Thyroid gland (tissue), 4 donors: ENCODE measurements at regions not wholly inside any gene's neighbourhood (a gene's known extent, or its start where the extent isn't known, plus 50 kb on each side); places are given as distances from the start of the nearest gene placed in this dataset.

Experiments used
- DNase-seq, 2 donors: peaks; one replicate each; pipeline ENCODE4 v3.0.0-alpha.2; 2019
- H3K27ac ChIP-seq, 3 donors: fragments of 200-600 bp; sonication (generic); 1 replicate in 2 of 3; 2 replicates in 1 of 3; pipeline ENCODE4 v1.5.1; 2016 to 2019; ENCODE audit warnings: mild to moderate bottlenecking in 1 of 3, moderate library complexity in 1 of 3
- H3K27me3 ChIP-seq: fragments of 200-600 bp; sonication (generic); one replicate; pipeline ENCODE4 v1.5.1; 2019
- H3K36me3 ChIP-seq, 2 donors: fragments of 200-600 bp; sonication (generic); one replicate each; pipeline ENCODE4 v1.5.1; 2016 to 2019
- H3K4me1 ChIP-seq, 2 donors: fragments of 200-600 bp; sonication (generic); one replicate each; pipeline ENCODE4 v1.5.1; 2017 to 2019
- H3K4me3 ChIP-seq, 3 donors: fragments of 200-600 bp; sonication (generic); replicated peaks in 1 of 3; 1 replicate in 2 of 3; 2 replicates in 1 of 3; pipeline ENCODE4 v1.5.1; 2016; ENCODE audit warnings: mild to moderate bottlenecking in 1 of 3
- H3K9me3 ChIP-seq: fragments of 200-600 bp; sonication (generic); one replicate; pipeline ENCODE4 v1.5.1; 2017
- CTCF ChIP-seq, 6 experiments: fragments of 200-600 bp in 3 of 6; fragments of 450-650 bp in 3 of 6; sonication (generic) in 3 of 6; IDR thresholded peaks; one replicate each; pipeline ENCODE4 v1.5.1; 2016 to 2019; ENCODE audit warnings: antibody characterized with exemption in 6 of 6, mild to moderate bottlenecking in 2 of 6, inconsistent platforms in 1 of 6, moderate library complexity in 1 of 6
- POLR2A ChIP-seq, 2 donors: fragments of 450-650 bp; IDR thresholded peaks; one replicate each; pipeline ENCODE4 v1.6.1; 2017; ENCODE audit warnings: antibody characterized with exemption in 2 of 2, mild to moderate bottlenecking in 2 of 2, moderate library complexity in 1 of 2
- WGBS, 2 donors: methylation state at CpG; one replicate each; pipeline ENCODE4 v1.1.5; 2017; 5-methylcytosine and 5-hydroxymethylcytosine counted together
- intact Hi-C: fragments of 100-400 bp; cut with DNase I; formaldehyde crosslinking; loops from one replicate; pipeline ENCODE4 v1.15.1; 2023

DNA sequence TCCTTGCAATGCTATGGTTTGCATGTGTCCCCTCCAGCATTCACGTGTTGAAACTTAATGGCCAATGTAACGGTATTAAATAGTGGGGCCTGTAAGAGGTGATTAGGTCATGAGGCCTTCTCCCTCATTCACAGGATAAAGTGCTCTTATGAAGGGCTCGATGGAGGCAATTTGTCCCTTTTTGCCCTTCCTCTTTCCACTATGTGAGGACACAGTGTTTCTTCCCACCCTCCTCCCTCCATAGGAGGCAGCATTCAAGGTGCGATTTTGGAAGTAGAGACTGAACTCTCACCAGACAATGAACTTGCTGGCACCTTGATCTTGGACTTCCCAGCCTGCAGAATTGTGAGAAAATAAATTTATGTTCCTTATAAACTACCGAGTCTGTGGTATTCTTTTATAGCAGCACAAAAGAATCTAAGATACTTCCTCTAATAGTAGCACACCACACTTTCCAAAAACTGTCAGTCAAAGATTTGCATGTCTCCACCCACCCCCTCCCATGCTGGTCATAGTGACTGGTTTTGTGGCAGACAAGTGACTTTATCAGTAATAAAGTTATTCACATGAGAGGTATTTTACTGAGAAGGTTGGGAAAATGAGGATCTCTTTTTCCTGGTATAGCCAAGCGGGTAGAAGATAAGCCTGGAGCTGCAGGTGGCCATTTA is 113.5 kb upstream of the TTC29 start:
- DNase-seq, result no peak
- Histone ChIP-seq H3K27me3 (no peaks in the 10 kb centered on the region), H3K4me3 (no peak overlapping the region), H3K4me1 (peaks cover 0 to 4% of the 10 kb centered on the region in 2 donors), H3K36me3 (no peaks in the 10 kb centered on the region), H3K9me3 (no peaks in the 10 kb centered on the region), H3K27ac (no peak overlapping the region)
- no peak for TF ChIP-seq CTCF (IDR thresholded peaks at IDR 0.05)
- TF ChIP-seq POLR2A (IDR thresholded peaks at IDR 0.05), result no peak
- 90 to 93% methylated on average over 6 of the region's 6 CpGs for WGBS, 2 donors
- intact Hi-C loops, result no loop called here

DNA sequence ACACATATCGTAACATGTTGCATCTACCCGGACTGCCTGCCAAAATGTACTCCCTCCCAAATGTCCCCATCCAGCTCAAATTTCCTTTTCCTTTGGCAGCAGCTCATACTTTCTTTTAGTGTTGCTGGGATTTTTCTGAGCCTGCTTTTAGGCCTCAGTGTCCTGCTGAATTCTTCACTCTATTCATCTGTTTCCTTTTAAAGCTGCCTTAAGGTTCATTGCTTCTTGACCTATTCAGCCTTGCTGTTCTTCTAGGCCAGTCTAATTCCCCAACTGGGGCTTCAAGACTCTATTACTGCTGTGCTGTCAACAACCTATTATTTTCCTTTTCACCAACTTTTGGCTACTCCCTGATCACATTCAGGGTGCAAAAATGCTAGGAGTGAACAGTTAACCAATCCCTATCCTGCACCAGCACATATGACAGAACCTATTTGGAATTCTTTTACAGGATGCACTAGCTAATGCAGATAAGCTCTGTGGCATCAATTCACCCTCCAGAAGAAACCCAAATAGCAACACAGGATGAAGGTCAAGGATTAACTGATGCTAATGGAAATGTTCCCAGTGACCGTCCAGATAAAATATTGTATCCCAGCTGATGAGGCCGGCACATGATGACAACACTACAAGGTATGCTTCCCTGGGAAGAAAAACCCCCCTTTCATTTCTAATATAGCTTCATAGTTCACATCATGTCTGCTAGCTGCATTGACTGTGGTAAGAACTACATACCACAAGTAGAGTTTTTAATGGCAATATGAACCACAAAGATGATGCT is 114.7 kb upstream of the TTC29 start:
- WGBS, 2 donors, result 57 to 76% methylated on average over 4 of the region's 4 CpGs
- peaks cover 0 to 4% of the 10 kb centered on the region in 2 donors for H3K4me1 ChIP-seq
- H3K9me3 ChIP-seq, result no peaks in the 10 kb centered on the region
- intact Hi-C loops, result no loop called here
- TF ChIP-seq CTCF (IDR thresholded peaks at IDR 0.05) (no peak), POLR2A (IDR thresholded peaks at IDR 0.05) (no peak)
- DNase-seq, result no peak
- no peak overlapping the region for H3K4me3 ChIP-seq
- H3K27ac ChIP-seq, result no peak overlapping the region
- no peaks in the 10 kb centered on the region for H3K27me3 ChIP-seq
- no peaks in the 10 kb centered on the region for H3K36me3 ChIP-seq

GRCh38 chr4:147064856-147065255 is 119.2 kb upstream of the TTC29 start:
- no peak for DNase-seq
- H3K9me3 ChIP-seq, result no peaks in the 10 kb centered on the region
- intact Hi-C loops, result no loop called here
- no peaks in the 10 kb centered on the region for H3K4me1 ChIP-seq
- WGBS, 2 donors, result 83 to 86% methylated on average over 5 of the region's 5 CpGs
- no peak overlapping the region for H3K27ac ChIP-seq
- TF ChIP-seq CTCF (IDR thresholded peaks at IDR 0.05), result no peak
- no peak for TF ChIP-seq POLR2A (IDR thresholded peaks at IDR 0.05)
- H3K27me3 ChIP-seq, result no peaks in the 10 kb centered on the region
- no peaks in the 10 kb centered on the region for H3K36me3 ChIP-seq
- no peak overlapping the region for H3K4me3 ChIP-seq

- Histone ChIP-seq H3K9me3 (no peaks in the 10 kb centered on the region), H3K27me3 (no peaks in the 10 kb centered on the region), H3K36me3 (no peaks in the 10 kb centered on the region), H3K4me3 (no peak overlapping the region), H3K27ac (no peak overlapping the region), H3K4me1 (no peaks in the 10 kb centered on the region)
- no peak for TF ChIP-seq POLR2A (IDR thresholded peaks at IDR 0.05)
- TF ChIP-seq CTCF (IDR thresholded peaks at IDR 0.05), result no peak
- DNase-seq, result no peak
- intact Hi-C loops, result no loop called here
- WGBS, 2 donors, result 84 to 88% methylated on average over 4 of the region's 4 CpGs
Observed at GRCh38 chr4:147068564-147068963, 122.9 kb upstream of the TTC29 start.

- intact Hi-C loops, result no loop called here
- H3K4me3 ChIP-seq, result no peak overlapping the region
Observed at GRCh38 chr4:147071209-147071740, 125.6 kb upstream of the TTC29 start.

More at GRCh38 chr4:147071209-147071740, 125.6 kb upstream of the TTC29 start:
- H3K27me3 ChIP-seq, result no peaks in the 10 kb centered on the region
- no peaks in the 10 kb centered on the region for H3K9me3 ChIP-seq
- H3K27ac ChIP-seq, result no peak overlapping the region
- WGBS, 2 donors, result 82 to 90% methylated on average over 6 of the region's 6 CpGs
- no peak for TF ChIP-seq CTCF (IDR thresholded peaks at IDR 0.05)
- no peak for TF ChIP-seq POLR2A (IDR thresholded peaks at IDR 0.05)
- H3K36me3 ChIP-seq, result no peaks in the 10 kb centered on the region
- DNase-seq, result no peak
- no peaks in the 10 kb centered on the region for H3K4me1 ChIP-seq
